Heart right ventricle (tissue), 16 donors: ENCODE measurements at regions not wholly inside any gene's neighbourhood (a gene's known extent, or its start where the extent isn't known, plus 50 kb on each side); places are given as distances from the start of the nearest gene placed in this dataset.

Source experiments
- ATAC-seq, 8 donors: fragments of 200-7000 bp; cut with Tn5 transposase; one replicate each; pipeline ENCODE4 v1.9.1; 2020; ENCODE audit warnings: mild to moderate bottlenecking in 8 of 8, moderate library complexity in 8 of 8, moderate number of reproducible peaks in 1 of 8
- DNase-seq, 2 donors: peaks; one replicate each; pipeline ENCODE4 v3.0.0-alpha.2; 2020
- H3K27ac ChIP-seq, 10 donors: fragments of 200-600 bp; sonication (generic) in 2 of 10; one replicate each; pipeline versions ENCODE4 v1.5.0 to v1.8.0; 2020 to 2022; ENCODE audit warnings: mild to moderate bottlenecking in 3 of 10
- H3K27me3 ChIP-seq, 7 donors: fragments of 200-600 bp; one replicate each; pipeline ENCODE4 v1.8.0; 2021 to 2022; ENCODE audit warnings: mild to moderate bottlenecking in 2 of 7
- H3K36me3 ChIP-seq, 9 donors: fragments of 200-600 bp; sonication (generic) in 1 of 9; one replicate each; pipeline versions ENCODE4 v1.5.0 to v1.8.0; 2020 to 2022; ENCODE audit warnings: mild to moderate bottlenecking in 2 of 9
- H3K4me1 ChIP-seq, 9 donors: fragments of 200-600 bp; sonication (generic) in 1 of 9; one replicate each; pipeline versions ENCODE4 v1.5.0 to v1.8.0; 2020 to 2022; ENCODE audit warnings: mild to moderate bottlenecking in 4 of 9
- H3K4me3 ChIP-seq, 10 donors: fragments of 200-600 bp; sonication (generic) in 2 of 10; one replicate each; pipeline versions ENCODE4 v1.5.0 to v1.8.0; 2020 to 2022; ENCODE audit warnings: mild to moderate bottlenecking in 7 of 10, moderate library complexity in 2 of 10
- H3K9me3 ChIP-seq, 11 donors: fragments of 200-600 bp in 10 of 11; sonication (generic) in 2 of 11; one replicate each; pipeline versions ENCODE4 v1.5.0 to v1.8.0; 2013 to 2022; ENCODE audit warnings: mild to moderate bottlenecking in 2 of 11, control low read depth in 1 of 11, moderate library complexity in 1 of 11
- CTCF ChIP-seq, 9 donors: fragments of 200-600 bp; sonication (generic) in 2 of 9; IDR thresholded peaks; one replicate each; pipeline versions ENCODE4 v1.5.0 to v1.8.0; 2021 to 2022; ENCODE audit warnings: antibody characterized with exemption in 9 of 9, mild to moderate bottlenecking in 5 of 9, moderate library complexity in 1 of 9
- WGBS, 2 donors: extraction: QIAGEN DNeasy Blood & Tissue Kit; methylation state at CpG; one replicate each; pipeline ENCODE4 v1.1.7; 2013; ENCODE audit warnings: inconsistent platforms in 1 of 2; 5-methylcytosine and 5-hydroxymethylcytosine counted together
- intact Hi-C, 10 donors: fragments of 100-400 bp; cut with DNase I; formaldehyde crosslinking; loops; one replicate each; pipeline versions ENCODE4 v1.11.1 to v1.14.2; 2022
- donor health status: Arrhythmogenic right ventricular cardiomyopathy.
- donor health status: ischemic (EF 13 %, LVEDD 7.1; RV severe dilation, severe dysfunction).
- donor health status: healthy with polysubstance abuse.
- donor health status: DM: no; HTN: yes; CAD: no.
- donor health status: DM: no; HTN: no; CAD: no.
- donor health status: ischemic (EF 25% LVEDD 6.9; RV normal size, moderate dysfunction).
- donor health status: ischemic (EF 25% LVEDD 5.7; RV mildly dilated, moderate dysfunction).
- donor health status: healthy.
- donor health status: DM: yes; HTN: yes; CAD: no.
- donor health status: Ischemic cardiomyopathy.
- donor health status: ischemic (EF 35%, LVEDD 5.7; RV mildly dilated, moderate dysfunction).
- donor health status: nonischemic (EF 11% LVEDD 7.7; RV severe dilation, severe dysfunction).
- donor health status: DM: yes; HTN: yes; CAD: no.
- donor health status: PGD.
- donor health status: ischemic (EF 29% LVEDD 5.4; RV normal size, mild dysfunction).
- donor health status: nonischemic (EF 23%, LVEDD 6.1; RV moderate dilation, normal function).

GRCh38 chr7:89584896-89585295 lies 569.4 kb upstream of the STEAP1 start:
- 52 to 61% methylated on average over 1 of the region's 1 CpG for WGBS, 2 donors

GRCh38 chr7:89593125-89593524 lies 561.1 kb upstream of the STEAP1 start:
- Histone ChIP-seq H3K4me1 (no peaks in the 10 kb centered on the region), H3K27ac (no peak overlapping the region), H3K4me3 (no peak overlapping the region), H3K27me3 (no peaks in the 10 kb centered on the region), H3K9me3 (peaks cover 0 to 19% (median 2%) of the 10 kb centered on the region in 11 donors), H3K36me3 (no peaks in the 10 kb centered on the region)
- intact Hi-C loops, result no loop called here
- ATAC-seq, result no peak
- 82 to 84% methylated on average over 5 of the region's 5 CpGs for WGBS, 2 donors
- DNase-seq, result no peak
- TF ChIP-seq CTCF (IDR thresholded peaks at IDR 0.05), result no peak

More at GRCh38 chr7:89584896-89585295, 569.4 kb upstream of the STEAP1 start:
- Histone ChIP-seq H3K4me3 (no peak overlapping the region), H3K27me3 (no peaks in the 10 kb centered on the region), H3K9me3 (peaks cover 0 to 38% (median 4%) of the 10 kb centered on the region in 11 donors), H3K27ac (no peak overlapping the region), H3K36me3 (no peaks in the 10 kb centered on the region), H3K4me1 (no peaks in the 10 kb centered on the region)
- ATAC-seq, result no peak
- DNase-seq, result no peak
- intact Hi-C loops, result no loop called here
- no peak for TF ChIP-seq CTCF (IDR thresholded peaks at IDR 0.05)

- Histone ChIP-seq H3K27ac (no peak overlapping the region), H3K9me3 (peaks cover 0 to 32% (median 3%) of the 10 kb centered on the region in 11 donors), H3K4me1 (no peaks in the 10 kb centered on the region), H3K27me3 (no peaks in the 10 kb centered on the region), H3K36me3 (no peaks in the 10 kb centered on the region), H3K4me3 (no peak overlapping the region)
- intact Hi-C loops, result no loop called here
- TF ChIP-seq CTCF (IDR thresholded peaks at IDR 0.05), result no peak
- DNase-seq (no peak), ATAC-seq (no peak)
- 42 to 52% methylated on average over 1 of the region's 1 CpG for WGBS, 2 donors
These were observed 551.3 kb upstream of the STEAP1 start for GRCh38 chr7:89602984-89603383.

GRCh38 chr7:89605362-89605761 lies 548.9 kb upstream of the STEAP1 start:
- WGBS, 2 donors, result 42 to 57% methylated on average over 3 of the region's 3 CpGs
- no peak for ATAC-seq
- no peaks in the 10 kb centered on the region for H3K36me3 ChIP-seq
- intact Hi-C loops, result no loop called here
- no peak overlapping the region for H3K4me3 ChIP-seq
- no peak for DNase-seq
- no peaks in the 10 kb centered on the region for H3K27me3 ChIP-seq
- H3K27ac ChIP-seq, result no peak overlapping the region
- no peak for TF ChIP-seq CTCF (IDR thresholded peaks at IDR 0.05)
- peaks cover 0 to 33% (median 3%) of the 10 kb centered on the region in 11 donors for H3K9me3 ChIP-seq
- H3K4me1 ChIP-seq, result no peaks in the 10 kb centered on the region
